ENCODE measurements at regions not wholly inside any gene's neighbourhood (a gene's known extent, or its start where the extent isn't known, plus 50 kb on each side); places are given as distances from the start of the nearest gene placed in this dataset.

GRCh38 chr1:201649761-201650622, 111.1 kb downstream of the NAV1 start:
- TF ChIP-seq CTCF (IDR thresholded peaks at IDR 0.05) (peak in 1 of 12 donors; percentile 17), POLR2A (IDR thresholded peaks at IDR 0.05) (peak in 1 of 2 donors; percentile 18)
